ENCODE measurements at regions not wholly inside any gene's neighbourhood (a gene's known extent, or its start where the extent isn't known, plus 50 kb on each side); places are given as distances from the start of the nearest gene placed in this dataset.

DNA sequence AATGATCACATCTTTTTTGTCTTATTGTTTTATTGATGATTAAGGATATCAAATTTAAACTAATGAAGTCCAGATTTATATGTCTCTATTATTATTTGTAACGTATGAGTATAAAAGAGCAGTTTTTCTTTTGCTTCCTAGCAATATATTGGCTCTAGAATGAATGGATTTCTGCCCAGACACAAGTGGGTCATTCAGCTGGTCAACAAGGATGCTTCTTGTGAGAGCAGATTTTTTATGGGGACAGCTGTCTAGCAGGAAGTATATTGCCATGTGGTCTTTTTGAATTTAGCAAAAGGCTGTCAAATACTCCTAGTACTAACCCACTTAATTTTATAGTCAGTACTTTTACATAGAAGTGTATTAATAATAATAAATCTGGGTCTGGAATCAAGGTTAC lies 1071.1 kb upstream of the FLRT2 start:
- H3K9me3 ChIP-seq (ENCODE audit: insufficient read depth, low read length, severe bottlenecking) = no peaks in the 10 kb centered on the region
- no peak for ATAC-seq (ENCODE audit: insufficient read depth, low read depth)
- H3K4me1 ChIP-seq (ENCODE audit: insufficient read depth, low read length) = no peaks in the 10 kb centered on the region
- H3K36me3 ChIP-seq (ENCODE audit: insufficient read depth, low read length) = no peaks in the 10 kb centered on the region
- no peak overlapping the region for H2AFZ ChIP-seq (ENCODE audit: low read depth, low read length)
- no peak overlapping the region for H3K9ac ChIP-seq (ENCODE audit: low read depth, low read length)
- TF ChIP-seq, protein P1, sequence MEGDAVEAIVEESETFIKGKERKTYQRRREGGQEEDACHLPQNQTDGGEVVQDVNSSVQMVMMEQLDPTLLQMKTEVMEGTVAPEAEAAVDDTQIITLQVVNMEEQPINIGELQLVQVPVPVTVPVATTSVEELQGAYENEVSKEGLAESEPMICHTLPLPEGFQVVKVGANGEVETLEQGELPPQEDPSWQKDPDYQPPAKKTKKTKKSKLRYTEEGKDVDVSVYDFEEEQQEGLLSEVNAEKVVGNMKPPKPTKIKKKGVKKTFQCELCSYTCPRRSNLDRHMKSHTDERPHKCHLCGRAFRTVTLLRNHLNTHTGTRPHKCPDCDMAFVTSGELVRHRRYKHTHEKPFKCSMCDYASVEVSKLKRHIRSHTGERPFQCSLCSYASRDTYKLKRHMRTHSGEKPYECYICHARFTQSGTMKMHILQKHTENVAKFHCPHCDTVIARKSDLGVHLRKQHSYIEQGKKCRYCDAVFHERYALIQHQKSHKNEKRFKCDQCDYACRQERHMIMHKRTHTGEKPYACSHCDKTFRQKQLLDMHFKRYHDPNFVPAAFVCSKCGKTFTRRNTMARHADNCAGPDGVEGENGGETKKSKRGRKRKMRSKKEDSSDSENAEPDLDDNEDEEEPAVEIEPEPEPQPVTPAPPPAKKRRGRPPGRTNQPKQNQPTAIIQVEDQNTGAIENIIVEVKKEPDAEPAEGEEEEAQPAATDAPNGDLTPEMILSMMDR (IDR thresholded peaks at IDR 0.05; ENCODE audit: borderline replicate concordance, extremely low read depth, low read length, poor library complexity, severe bottlenecking) = no peak
- no peak for TF ChIP-seq EZH2 (IDR thresholded peaks at IDR 0.05; ENCODE audit: borderline replicate concordance, low read depth, low read length, severe bottlenecking)
- H3K27me3 ChIP-seq (ENCODE audit: insufficient read depth, low read length, poor library complexity) = no peaks in the 10 kb centered on the region
- H3K79me2 ChIP-seq (ENCODE audit: insufficient read depth, low read length) = no peaks in the 10 kb centered on the region
- no peak overlapping the region for H3K27ac ChIP-seq (ENCODE audit: low read length)
- no peak overlapping the region for H3K4me3 ChIP-seq (ENCODE audit: low read depth in 1 of 2, low read length in 2 of 2)
- DNase-seq = no peak
- H4K20me1 ChIP-seq (ENCODE audit: insufficient read depth, low read length) = no peaks in the 10 kb centered on the region
- no peak overlapping the region for H3K4me2 ChIP-seq (ENCODE audit: insufficient read depth, low read length)

DNA sequence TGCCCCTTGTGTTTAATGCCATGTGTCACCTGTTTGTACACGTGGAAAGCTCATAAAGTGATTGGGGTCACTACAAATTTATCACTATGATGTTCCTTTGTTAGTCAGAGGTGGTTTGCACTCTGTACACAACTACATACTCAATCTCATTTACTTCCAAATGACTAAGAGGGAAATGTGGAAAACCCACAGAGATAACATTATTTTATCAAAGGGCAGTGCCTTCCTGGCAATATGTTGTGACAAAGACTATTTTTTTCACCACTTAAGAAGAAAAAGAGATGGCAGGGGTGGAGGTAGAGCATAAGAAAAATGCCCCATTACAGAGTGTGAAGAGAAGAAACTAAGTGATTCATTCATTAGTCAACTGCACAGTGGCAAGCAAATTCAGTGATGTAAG lies 1064.1 kb upstream of the FLRT2 start:
- H3K4me2 ChIP-seq (ENCODE audit: insufficient read depth, low read length) = no peak overlapping the region
- no peak for TF ChIP-seq EZH2 (IDR thresholded peaks at IDR 0.05; ENCODE audit: borderline replicate concordance, low read depth, low read length, severe bottlenecking)
- H3K79me2 ChIP-seq (ENCODE audit: insufficient read depth, low read length) = no peaks in the 10 kb centered on the region
- no peaks in the 10 kb centered on the region for H4K20me1 ChIP-seq (ENCODE audit: insufficient read depth, low read length)
- H3K36me3 ChIP-seq (ENCODE audit: insufficient read depth, low read length) = no peaks in the 10 kb centered on the region
- no peak overlapping the region for H3K4me3 ChIP-seq (ENCODE audit: low read depth in 1 of 2, low read length in 2 of 2)
- no peak overlapping the region for H3K9ac ChIP-seq (ENCODE audit: low read depth, low read length)
- DNase-seq = no peak
- no peak overlapping the region for H3K27ac ChIP-seq (ENCODE audit: low read length)
- no peaks in the 10 kb centered on the region for H3K9me3 ChIP-seq (ENCODE audit: insufficient read depth, low read length, severe bottlenecking)
- H3K4me1 ChIP-seq (ENCODE audit: insufficient read depth, low read length) = no peaks in the 10 kb centered on the region
- ATAC-seq (ENCODE audit: insufficient read depth, low read depth) = no peak
- H3K27me3 ChIP-seq (ENCODE audit: insufficient read depth, low read length, poor library complexity) = no peaks in the 10 kb centered on the region
- no peak overlapping the region for H2AFZ ChIP-seq (ENCODE audit: low read depth, low read length)

DNA sequence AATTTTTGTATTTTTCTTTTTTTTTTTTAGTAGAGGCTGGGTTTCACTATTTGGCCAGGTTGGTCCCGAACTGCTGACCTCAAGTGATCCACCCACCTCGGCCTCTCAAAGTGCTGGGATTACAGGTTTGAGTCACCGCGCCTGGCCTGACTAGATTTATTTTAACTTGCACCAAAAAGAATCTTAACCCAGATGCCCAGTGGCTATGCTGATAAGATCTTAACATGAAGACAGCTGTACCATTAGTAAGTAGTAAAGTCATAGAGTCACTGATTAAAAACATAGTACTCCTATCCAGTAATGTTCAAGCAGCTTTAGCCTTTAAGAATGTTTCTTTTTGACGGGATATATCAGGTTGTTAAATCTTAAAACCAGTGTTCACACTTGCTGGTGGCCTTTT lies 1061.8 kb upstream of the FLRT2 start:
- no peak for DNase-seq

DNA sequence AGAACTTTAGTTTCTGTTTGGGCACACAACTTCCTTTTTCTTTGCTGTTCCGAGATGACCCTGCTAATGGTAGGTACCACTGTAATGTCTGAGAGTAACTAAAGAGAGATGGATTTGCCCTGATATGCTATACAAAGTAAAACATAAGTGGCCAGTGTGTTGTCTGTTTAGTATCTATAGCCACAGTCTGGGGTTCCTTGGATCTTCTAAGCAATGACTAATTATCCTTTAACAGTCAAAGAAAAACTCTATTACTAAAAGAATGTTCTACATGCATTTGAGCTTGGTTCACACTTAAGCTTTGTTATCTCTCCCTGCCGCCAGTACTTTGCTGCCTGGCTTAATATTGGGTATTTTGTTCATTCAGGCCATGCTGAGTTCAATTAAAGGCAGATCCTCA lies 1051.9 kb upstream of the FLRT2 start:
- DNase-seq = no peak
- Histone ChIP-seq H3K4me1 (ENCODE audit: insufficient read depth, low read length) (no peaks in the 10 kb centered on the region), H3K36me3 (ENCODE audit: insufficient read depth, low read length) (no peaks in the 10 kb centered on the region), H3K27ac (ENCODE audit: low read length) (no peak overlapping the region), H3K9ac (ENCODE audit: low read depth, low read length) (no peak overlapping the region), H3K4me2 (ENCODE audit: insufficient read depth, low read length) (no peak overlapping the region), H3K79me2 (ENCODE audit: insufficient read depth, low read length) (no peaks in the 10 kb centered on the region), H3K4me3 (ENCODE audit: low read depth in 1 of 2, low read length in 2 of 2) (no peak overlapping the region), H3K27me3 (ENCODE audit: insufficient read depth, low read length, poor library complexity) (no peaks in the 10 kb centered on the region), H4K20me1 (ENCODE audit: insufficient read depth, low read length) (no peaks in the 10 kb centered on the region), H2AFZ (ENCODE audit: low read depth, low read length) (no peak overlapping the region), H3K9me3 (ENCODE audit: insufficient read depth, low read length, severe bottlenecking) (no peaks in the 10 kb centered on the region)
- TF ChIP-seq, protein P1 (IDR thresholded peaks at IDR 0.05; ENCODE audit: borderline replicate concordance, extremely low read depth, low read length, poor library complexity, severe bottlenecking) = no peak
- no peak for TF ChIP-seq EZH2 (IDR thresholded peaks at IDR 0.05; ENCODE audit: borderline replicate concordance, low read depth, low read length, severe bottlenecking)
- no peak for ATAC-seq (ENCODE audit: insufficient read depth, low read depth)

More for the DNA sequence above, 1061.8 kb upstream of the FLRT2 start:
- no peaks in the 10 kb centered on the region for H3K36me3 ChIP-seq (ENCODE audit: insufficient read depth, low read length)
- TF ChIP-seq, protein P1 (IDR thresholded peaks at IDR 0.05; ENCODE audit: borderline replicate concordance, extremely low read depth, low read length, poor library complexity, severe bottlenecking) = no peak
- no peak for TF ChIP-seq EZH2 (IDR thresholded peaks at IDR 0.05; ENCODE audit: borderline replicate concordance, low read depth, low read length, severe bottlenecking)
- H3K27me3 ChIP-seq (ENCODE audit: insufficient read depth, low read length, poor library complexity) = no peaks in the 10 kb centered on the region
- H2AFZ ChIP-seq (ENCODE audit: low read depth, low read length) = no peak overlapping the region
- no peaks in the 10 kb centered on the region for H3K79me2 ChIP-seq (ENCODE audit: insufficient read depth, low read length)
- H3K9me3 ChIP-seq (ENCODE audit: insufficient read depth, low read length, severe bottlenecking) = no peaks in the 10 kb centered on the region
- no peaks in the 10 kb centered on the region for H3K4me1 ChIP-seq (ENCODE audit: insufficient read depth, low read length)
- no peak for ATAC-seq (ENCODE audit: insufficient read depth, low read depth)
- no peak overlapping the region for H3K4me2 ChIP-seq (ENCODE audit: insufficient read depth, low read length)
- H3K27ac ChIP-seq (ENCODE audit: low read length) = no peak overlapping the region
- no peaks in the 10 kb centered on the region for H4K20me1 ChIP-seq (ENCODE audit: insufficient read depth, low read length)
- no peak overlapping the region for H3K4me3 ChIP-seq (ENCODE audit: low read depth in 1 of 2, low read length in 2 of 2)
- no peak overlapping the region for H3K9ac ChIP-seq (ENCODE audit: low read depth, low read length)

All from DND-41 (cell line).